HUES6 (cell line): ENCODE measurements at regions not wholly inside any gene's neighbourhood (a gene's known extent, or its start where the extent isn't known, plus 50 kb on each side); places are given as distances from the start of the nearest gene placed in this dataset.

Experiments
- H3K27ac ChIP-seq: 2 replicates; pipeline ENCODE4 v1.7.0; 2013; ENCODE audit warnings: low read depth, mild to moderate bottlenecking, low read length, inconsistent platforms
- H3K27me3 ChIP-seq: 2 replicates; pipeline ENCODE4 v1.6.1; 2013; ENCODE audit warnings: low read length; ENCODE audit not compliant: control insufficient read depth, insufficient read depth
- H3K36me3 ChIP-seq: 2 replicates; pipeline ENCODE4 v1.6.1; 2013; ENCODE audit warnings: low read length; ENCODE audit not compliant: control insufficient read depth, insufficient read depth
- H3K4me1 ChIP-seq: 2 replicates; pipeline ENCODE4 v1.6.1; 2013; ENCODE audit warnings: low read length; ENCODE audit not compliant: control insufficient read depth, insufficient read depth
- H3K4me3 ChIP-seq: 2 replicates; pipeline ENCODE4 v1.5.1; 2013; ENCODE audit warnings: low read depth, low read length
- H3K9ac ChIP-seq: one replicate; pipeline ENCODE4 v1.6.1; 2013; ENCODE audit warnings: mild to moderate bottlenecking, low read length
- H3K9me3 ChIP-seq: 2 replicates; pipeline ENCODE4 v1.6.1; 2013; ENCODE audit warnings: low read depth, low read length; ENCODE audit not compliant: control insufficient read depth, insufficient read depth

DNA sequence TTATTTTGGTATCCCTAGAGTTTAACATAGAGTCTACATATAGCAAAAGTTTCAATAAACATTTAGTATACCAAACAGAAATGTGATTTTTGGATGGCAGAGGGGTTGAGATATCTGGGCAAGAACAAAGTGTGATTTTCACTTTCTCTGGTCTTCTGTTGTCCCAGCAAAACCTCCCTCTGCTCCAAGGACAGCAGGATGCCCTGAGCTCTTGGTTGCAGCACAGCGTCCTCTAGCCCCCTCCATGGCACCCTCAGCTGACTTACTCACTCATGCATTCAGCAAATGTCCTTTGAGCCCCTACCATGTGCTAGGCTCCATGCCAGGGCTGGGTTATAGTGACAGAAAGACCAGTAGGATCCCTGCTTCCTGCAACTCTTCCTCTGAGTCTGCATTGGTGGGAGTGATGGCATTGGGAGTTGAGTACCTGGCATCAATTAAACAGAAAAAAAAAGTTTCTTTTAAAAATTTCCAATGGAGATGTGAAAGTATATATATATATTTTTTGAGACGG, 104.8 kb upstream of the UBL3 start:
- no peak overlapping the region for H3K9ac ChIP-seq
- H3K9me3 ChIP-seq = no peaks in the 10 kb centered on the region
- no peak overlapping the region for H3K4me3 ChIP-seq
- peaks cover 32% of the 10 kb centered on the region for H3K4me1 ChIP-seq
- no peaks in the 10 kb centered on the region for H3K36me3 ChIP-seq
- no peaks in the 10 kb centered on the region for H3K27me3 ChIP-seq
- no peak overlapping the region for H3K27ac ChIP-seq

- no peak overlapping the region for H3K27ac ChIP-seq
- no peak overlapping the region for H3K9ac ChIP-seq
- no peaks in the 10 kb centered on the region for H3K27me3 ChIP-seq
- H3K9me3 ChIP-seq = no peaks in the 10 kb centered on the region
- H3K36me3 ChIP-seq = no peaks in the 10 kb centered on the region
- H3K4me3 ChIP-seq = no peak overlapping the region
- H3K4me1 ChIP-seq = peaks cover 30% of the 10 kb centered on the region
Observed at GRCh38 chr13:29954082-29955028, 103.9 kb upstream of the UBL3 start.

- H3K9ac ChIP-seq = no peak overlapping the region
- H3K4me3 ChIP-seq = no peak overlapping the region
- peaks cover 21% of the 10 kb centered on the region for H3K4me1 ChIP-seq
- H3K36me3 ChIP-seq = no peaks in the 10 kb centered on the region
- H3K9me3 ChIP-seq = no peaks in the 10 kb centered on the region
- H3K27ac ChIP-seq = no peak overlapping the region
- no peaks in the 10 kb centered on the region for H3K27me3 ChIP-seq
Observed at GRCh38 chr13:29953542-29953941, 103.1 kb upstream of the UBL3 start.

- Histone ChIP-seq H3K27ac (no peak overlapping the region), H3K9me3 (no peaks in the 10 kb centered on the region), H3K36me3 (no peaks in the 10 kb centered on the region), H3K4me3 (no peak overlapping the region), H3K27me3 (no peaks in the 10 kb centered on the region), H3K9ac (no peak overlapping the region), H3K4me1 (peaks cover 9% of the 10 kb centered on the region)
Observed at GRCh38 chr13:29952245-29952644, 101.8 kb upstream of the UBL3 start.

GRCh38 chr13:29948791-29949190, 98.4 kb upstream of the UBL3 start:
- no peaks in the 10 kb centered on the region for H3K36me3 ChIP-seq
- H3K27me3 ChIP-seq = no peaks in the 10 kb centered on the region
- peaks cover 5% of the 10 kb centered on the region for H3K4me1 ChIP-seq
- H3K27ac ChIP-seq = no peak overlapping the region
- H3K9ac ChIP-seq = no peak overlapping the region
- no peak overlapping the region for H3K4me3 ChIP-seq
- H3K9me3 ChIP-seq = no peaks in the 10 kb centered on the region

GRCh38 chr13:29948244-29948643, 97.8 kb upstream of the UBL3 start:
- Histone ChIP-seq H3K4me3 (no peak overlapping the region), H3K36me3 (no peaks in the 10 kb centered on the region), H3K9ac (no peak overlapping the region), H3K4me1 (peaks cover 11% of the 10 kb centered on the region), H3K9me3 (no peaks in the 10 kb centered on the region), H3K27ac (no peak overlapping the region), H3K27me3 (no peaks in the 10 kb centered on the region)

DNA sequence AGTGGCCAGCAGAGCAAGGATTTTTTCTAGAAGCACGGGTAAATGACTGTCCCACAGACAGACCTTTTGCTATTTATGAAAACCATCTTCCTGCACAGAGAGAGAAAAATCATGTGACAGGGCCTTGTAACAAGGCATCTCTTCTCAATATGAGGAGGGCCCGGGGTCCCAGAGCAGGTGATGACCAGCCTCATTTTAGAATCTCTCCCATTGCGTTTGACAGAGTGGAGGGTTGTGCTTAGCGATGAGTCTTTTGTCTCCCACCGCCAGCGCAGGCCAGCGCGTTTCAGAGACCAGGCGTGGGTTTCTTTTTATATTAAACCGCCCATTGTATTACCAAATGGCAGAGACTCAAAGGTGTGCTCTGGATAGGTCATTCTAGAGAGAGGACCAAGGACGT, 97.4 kb upstream of the UBL3 start:
- Histone ChIP-seq H3K4me1 (peaks cover 15% of the 10 kb centered on the region), H3K27me3 (no peaks in the 10 kb centered on the region), H3K36me3 (no peaks in the 10 kb centered on the region), H3K9me3 (no peaks in the 10 kb centered on the region), H3K27ac (no peak overlapping the region), H3K4me3 (no peak overlapping the region), H3K9ac (no peak overlapping the region)

DNA sequence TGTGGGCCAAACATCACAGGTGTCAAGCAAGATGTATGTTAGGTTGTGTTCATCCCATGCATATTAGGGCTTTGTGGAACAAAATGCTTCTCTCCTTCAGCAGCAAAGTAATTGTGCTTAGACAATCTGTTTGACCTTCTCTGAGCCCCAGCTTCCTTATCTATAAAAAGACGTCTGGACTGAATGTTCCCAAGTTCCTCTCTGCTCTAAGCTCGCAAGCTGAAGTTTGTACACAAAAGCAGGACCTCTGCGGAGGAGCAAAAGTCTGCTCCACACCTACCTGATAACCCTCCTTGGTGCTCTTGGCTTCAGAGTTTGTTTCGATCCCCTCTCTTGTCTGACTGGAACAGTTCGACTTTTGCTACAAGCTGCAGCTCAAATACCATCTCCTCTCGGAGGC, 95.7 kb upstream of the UBL3 start:
- Histone ChIP-seq H3K36me3 (no peaks in the 10 kb centered on the region), H3K4me3 (no peak overlapping the region), H3K27ac (no peak overlapping the region), H3K9me3 (no peaks in the 10 kb centered on the region), H3K9ac (no peak overlapping the region), H3K27me3 (no peaks in the 10 kb centered on the region; the same call in 1 of the 2 replicates), H3K4me1 (peaks cover 23% of the 10 kb centered on the region)

DNA sequence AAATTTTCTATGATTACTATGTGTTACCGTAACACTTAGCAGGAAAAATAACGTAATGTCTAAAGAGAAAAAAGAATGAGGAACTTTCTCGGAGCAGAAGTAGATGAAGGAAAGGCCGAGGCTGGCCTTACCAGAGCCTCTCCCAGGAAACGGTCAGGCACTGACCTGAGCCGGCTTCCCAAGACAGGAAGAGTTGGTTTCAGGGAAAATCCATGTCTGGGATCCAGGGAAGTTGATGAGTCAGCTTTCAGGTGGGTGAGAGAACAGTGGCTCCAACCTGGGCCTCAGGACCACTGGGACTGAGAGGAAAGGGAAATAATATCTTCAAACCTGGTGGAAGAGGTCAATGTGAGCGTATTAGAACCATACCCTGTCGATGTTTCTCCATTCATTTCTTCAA, 93.3 kb upstream of the UBL3 start:
- no peaks in the 10 kb centered on the region; the same call in 1 of the 2 replicates for H3K27me3 ChIP-seq
- H3K9me3 ChIP-seq = no peaks in the 10 kb centered on the region
- no peaks in the 10 kb centered on the region for H3K36me3 ChIP-seq
- no peak overlapping the region for H3K9ac ChIP-seq
- H3K4me3 ChIP-seq = no peak overlapping the region
- 0 out of 2 replicates have a peak overlapping the region, but pooled peaks have one; percentile 2 for H3K27ac ChIP-seq
- H3K4me1 ChIP-seq = peaks cover 30% of the 10 kb centered on the region

- H3K36me3 ChIP-seq = no peaks in the 10 kb centered on the region
- H3K27ac ChIP-seq = 0 out of 2 replicates have a peak overlapping the region, but pooled peaks have one; percentile 2
- H3K27me3 ChIP-seq = no peaks in the 10 kb centered on the region; the same call in 1 of the 2 replicates
- H3K4me1 ChIP-seq = peaks cover 30% of the 10 kb centered on the region
- H3K9ac ChIP-seq = no peak overlapping the region
- H3K4me3 ChIP-seq = no peak overlapping the region
- no peaks in the 10 kb centered on the region for H3K9me3 ChIP-seq
Observed at GRCh38 chr13:29943273-29943672, 92.9 kb upstream of the UBL3 start.

GRCh38 chr13:29940715-29941114, 90.3 kb upstream of the UBL3 start:
- no peak overlapping the region for H3K9ac ChIP-seq
- H3K4me3 ChIP-seq = no peak overlapping the region
- H3K27me3 ChIP-seq = peaks cover 5% of the 10 kb centered on the region; the same call in 1 of the 2 replicates
- H3K9me3 ChIP-seq = no peaks in the 10 kb centered on the region
- peaks cover 44% of the 10 kb centered on the region for H3K4me1 ChIP-seq
- no peak overlapping the region for H3K27ac ChIP-seq
- no peaks in the 10 kb centered on the region for H3K36me3 ChIP-seq
